DND-41 (cell line): ENCODE measurements at regions not wholly inside any gene's neighbourhood (a gene's known extent, or its start where the extent isn't known, plus 50 kb on each side); places are given as distances from the start of the nearest gene placed in this dataset.

Experiments
- CTCF ChIP-seq: IDR thresholded peaks from 2 replicates; pipeline ENCODE4 v1.5.1; 2012; ENCODE audit warnings: borderline replicate concordance, low read length, moderate library complexity, mild to moderate bottlenecking; ENCODE audit not compliant: poor library complexity, severe bottlenecking; ENCODE audit errors: extremely low read depth
- EZH2 ChIP-seq: IDR thresholded peaks from 3 replicates; pipeline ENCODE4 v1.6.1; 2012; ENCODE audit warnings: borderline replicate concordance, low read depth, mild to moderate bottlenecking, moderate library complexity, low read length, inconsistent platforms; ENCODE audit not compliant: severe bottlenecking

GRCh38 chr12:93247313-93247991 is 130.3 kb upstream of the NUDT4 start:
- TF ChIP-seq CTCF (no peak), EZH2 (no peak)
